GM23338 (cell line): ENCODE measurements at regions not wholly inside any gene's neighbourhood (a gene's known extent, or its start where the extent isn't known, plus 50 kb on each side); places are given as distances from the start of the nearest gene placed in this dataset.

ENCODE experiments used
- ATAC-seq: fragments of 200-7000 bp; cut with Tn5 transposase; 3 replicates; pipeline ENCODE4 v1.9.1; 2020
- DNase-seq: peaks from one replicate; pipeline ENCODE4 v3.0.0-alpha.2; 2015; ENCODE audit warnings: low spot score
- H2AFZ ChIP-seq: fragments of 200-600 bp; sonication (generic); 2 replicates; pipeline ENCODE4 v1.8.0; 2016; ENCODE audit warnings: antibody characterized with exemption, mild to moderate bottlenecking, moderate library complexity
- H3F3A ChIP-seq: fragments of 200-600 bp; sonication (generic); replicated peaks from 2 replicates; pipeline ENCODE4 v1.8.0; 2017; ENCODE audit warnings: antibody characterized with exemption, mixed run types, low read depth
- H3K27ac ChIP-seq: fragments of 200-600 bp; sonication (generic); 2 replicates; pipeline ENCODE4 v1.6.1; 2016; ENCODE audit warnings: low read depth
- H3K27me3 ChIP-seq: fragments of 200-600 bp; sonication (generic); 2 replicates; pipeline ENCODE4 v1.8.0; 2016; ENCODE audit warnings: mild to moderate bottlenecking, mixed run types, moderate library complexity; ENCODE audit not compliant: insufficient read depth
- H3K36me3 ChIP-seq: fragments of 200-600 bp; sonication (generic); 2 replicates; pipeline ENCODE4 v1.8.0; 2016; ENCODE audit warnings: mild to moderate bottlenecking; ENCODE audit not compliant: insufficient read depth
- H3K4me1 ChIP-seq: fragments of 200-600 bp; sonication (generic); 2 replicates; pipeline ENCODE4 v1.8.0; 2016; ENCODE audit warnings: mild to moderate bottlenecking, moderate library complexity; ENCODE audit not compliant: insufficient read depth
- H3K4me2 ChIP-seq: fragments of 200-600 bp; sonication (generic); 2 replicates; pipeline ENCODE4 v1.7.1; 2017; ENCODE audit warnings: mixed run types
- H3K4me3 ChIP-seq: fragments of 200-600 bp; sonication (generic); 2 replicates; pipeline ENCODE4 v1.6.1; 2016; ENCODE audit warnings: mixed run types
- H3K79me2 ChIP-seq: fragments of 200-600 bp; sonication (generic); replicated peaks from 2 replicates; pipeline ENCODE4 v1.8.0; 2017; ENCODE audit warnings: mild to moderate bottlenecking; ENCODE audit not compliant: insufficient read depth
- H3K9me2 ChIP-seq: fragments of 200-600 bp; sonication (generic); 2 replicates; pipeline ENCODE4 v1.8.0; 2017; ENCODE audit not compliant: insufficient read depth
- H4K20me1 ChIP-seq: fragments of 200-600 bp; sonication (generic); replicated peaks from 2 replicates; pipeline ENCODE4 v1.8.0; 2017; ENCODE audit warnings: mild to moderate bottlenecking; ENCODE audit not compliant: insufficient read depth
- H3K27ac Mint-ChIP-seq: 2 replicates; pipeline ENCODE4 v1.8.0; 2020; ENCODE audit warnings: inconsistent platforms, mild to moderate bottlenecking, moderate library complexity, mixed read lengths
- H3K27me3 Mint-ChIP-seq: 3 replicates; pipeline ENCODE4 v1.8.0; 2022; ENCODE audit warnings: low read depth, mild to moderate bottlenecking, moderate library complexity, mixed read lengths, inconsistent platforms; ENCODE audit not compliant: insufficient read depth, poor library complexity
- H3K36me3 Mint-ChIP-seq: 3 replicates; pipeline ENCODE4 v1.8.0; 2021; ENCODE audit warnings: low read depth, mild to moderate bottlenecking, inconsistent platforms, moderate library complexity, mixed read lengths
- H3K4me1 Mint-ChIP-seq: 3 replicates; pipeline ENCODE4 v1.8.0; 2020; ENCODE audit warnings: mild to moderate bottlenecking, inconsistent platforms, mixed read lengths
- H3K4me3 Mint-ChIP-seq: 3 replicates; pipeline ENCODE4 v1.8.0; 2021; ENCODE audit warnings: moderate library complexity, mild to moderate bottlenecking, inconsistent platforms, mixed read lengths
- H3K9me3 Mint-ChIP-seq: 3 replicates; pipeline ENCODE4 v1.8.0; 2020; ENCODE audit warnings: moderate library complexity, mild to moderate bottlenecking, inconsistent platforms, mixed read lengths
- CREB1 ChIP-seq: fragments of 250-450 bp; sonication (Bioruptor Pico); IDR thresholded peaks from 2 replicates; pipeline ENCODE4 v1.5.0; 2020; ENCODE audit warnings: low read depth, mild to moderate bottlenecking, moderate library complexity
- EZH2 ChIP-seq: fragments of 200-600 bp; sonication (generic); IDR thresholded peaks from one replicate; pipeline ENCODE4 v1.8.0; 2017; ENCODE audit warnings: antibody characterized with exemption, mild to moderate bottlenecking, low read depth; ENCODE audit not compliant: unreplicated experiment
- EZH2phosphoT487 ChIP-seq: fragments of 200-600 bp; sonication (generic); IDR thresholded peaks from one replicate; pipeline ENCODE4 v1.8.1; 2018; ENCODE audit warnings: antibody characterized with exemption; ENCODE audit not compliant: unreplicated experiment
- JUNB ChIP-seq: IDR thresholded peaks from one replicate; pipeline ENCODE4 v1.6.1; 2016; ENCODE audit warnings: antibody characterized with exemption; ENCODE audit not compliant: unreplicated experiment
- STAT1 ChIP-seq: IDR thresholded peaks from one replicate; pipeline ENCODE4 v1.6.1; 2016; ENCODE audit warnings: antibody characterized with exemption; ENCODE audit not compliant: unreplicated experiment
- ZNF331 ChIP-seq: fragments of 250-450 bp; sonication (Bioruptor Pico); IDR thresholded peaks from 2 replicates; pipeline ENCODE4 v1.5.0; 2020; ENCODE audit warnings: low read depth, mild to moderate bottlenecking, moderate library complexity
- TF ChIP-seq, protein P1 (sequence below): IDR thresholded peaks from one replicate; pipeline ENCODE4 v1.6.1; 2018; ENCODE audit warnings: antibody characterized with exemption; ENCODE audit not compliant: unreplicated experiment
- TF ChIP-seq, protein P2 (sequence below): fragments of 250-450 bp; sonication (Bioruptor Pico); IDR thresholded peaks from 2 replicates; pipeline ENCODE4 v1.5.0; 2020; ENCODE audit warnings: mild to moderate bottlenecking, moderate library complexity

GRCh38 chr10:71127773-71128172 is 84.6 kb upstream of the UNC5B start:
- Histone ChIP-seq H3K27ac (no peak overlapping the region), H3K4me3 (no peak overlapping the region), H3K4me2 (no peak overlapping the region), H2AFZ (no peak overlapping the region), H4K20me1 (no peaks in the 10 kb centered on the region), H3K27me3 (no peaks in the 10 kb centered on the region), H3K36me3 (no peaks in the 10 kb centered on the region), H3K9me2 (no peaks in the 10 kb centered on the region), H3K79me2 (no peaks in the 10 kb centered on the region), H3F3A (no peaks in the 10 kb centered on the region), H3K4me1 (no peaks in the 10 kb centered on the region)
- H3K27ac Mint-ChIP-seq = no peak overlapping the region
- no peak overlapping the region for H3K4me3 Mint-ChIP-seq
- H3K9me3 Mint-ChIP-seq = no peaks in the 10 kb centered on the region
- DNase-seq (no peak), ATAC-seq (no peak)
- H3K36me3 Mint-ChIP-seq = no peaks in the 10 kb centered on the region
- H3K27me3 Mint-ChIP-seq = no peaks in the 10 kb centered on the region
- TF ChIP-seq STAT1 = no peak
- no peak for TF ChIP-seq EZH2phosphoT487
- peaks cover 12% of the 10 kb centered on the region for H3K4me1 Mint-ChIP-seq

DNA sequence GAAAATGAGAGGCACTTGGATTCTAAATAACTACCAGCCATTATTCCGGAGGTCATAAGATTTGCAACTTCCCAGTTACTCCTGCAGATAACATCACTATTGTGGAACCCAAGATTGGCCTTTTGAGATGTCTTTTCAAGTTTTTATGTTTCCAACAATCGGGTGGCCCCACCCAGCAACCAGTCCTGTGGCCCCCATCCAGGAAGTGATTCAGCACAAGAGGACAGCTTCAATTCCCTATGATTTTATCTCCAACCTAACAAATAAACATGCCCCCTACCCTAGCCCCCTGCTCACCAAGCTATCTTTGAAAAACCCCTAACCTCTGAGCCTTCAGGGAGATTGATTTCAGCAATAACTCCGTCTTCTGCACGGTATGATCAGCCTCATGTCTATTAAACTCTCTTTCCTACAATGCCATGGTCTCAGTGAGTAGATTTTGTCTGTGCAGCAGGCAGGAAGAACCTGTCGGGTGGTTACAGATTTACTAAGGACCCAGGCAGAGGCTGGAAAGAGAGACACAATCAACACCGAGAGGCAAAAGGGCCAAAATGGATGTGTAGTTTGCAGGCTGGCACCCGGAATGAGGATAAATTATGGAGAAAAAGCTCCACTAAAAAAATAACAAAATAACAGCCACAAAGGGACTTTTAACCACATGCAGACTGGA is 83.9 kb upstream of the UNC5B start:
- Histone ChIP-seq H3K27ac (no peak overlapping the region), H3K36me3 (no peaks in the 10 kb centered on the region), H3K4me2 (no peak overlapping the region), H2AFZ (0 out of 2 replicates have a peak overlapping the region, but pooled peaks have one; percentile 76), H3K4me3 (no peak overlapping the region), H3K79me2 (no peaks in the 10 kb centered on the region), H3K9me2 (no peaks in the 10 kb centered on the region), H3F3A (no peaks in the 10 kb centered on the region), H4K20me1 (no peaks in the 10 kb centered on the region), H3K4me1 (no peaks in the 10 kb centered on the region), H3K27me3 (no peaks in the 10 kb centered on the region)
- Mint-ChIP-seq H3K4me1 (peaks cover 12% of the 10 kb centered on the region), H3K36me3 (no peaks in the 10 kb centered on the region), H3K27me3 (no peaks in the 10 kb centered on the region), H3K9me3 (no peaks in the 10 kb centered on the region), H3K4me3 (no peak overlapping the region), H3K27ac (no peak overlapping the region; the same call in 1 of the 2 replicates)
- no peak for DNase-seq
- ATAC-seq = no peak
- no peak for TF ChIP-seq CREB1 (CRISPR knock-in tag)
- TF ChIP-seq ZNF331 = no peak
- no peak for TF ChIP-seq JUNB
- no peak for TF ChIP-seq STAT1
- TF ChIP-seq, protein P1, sequence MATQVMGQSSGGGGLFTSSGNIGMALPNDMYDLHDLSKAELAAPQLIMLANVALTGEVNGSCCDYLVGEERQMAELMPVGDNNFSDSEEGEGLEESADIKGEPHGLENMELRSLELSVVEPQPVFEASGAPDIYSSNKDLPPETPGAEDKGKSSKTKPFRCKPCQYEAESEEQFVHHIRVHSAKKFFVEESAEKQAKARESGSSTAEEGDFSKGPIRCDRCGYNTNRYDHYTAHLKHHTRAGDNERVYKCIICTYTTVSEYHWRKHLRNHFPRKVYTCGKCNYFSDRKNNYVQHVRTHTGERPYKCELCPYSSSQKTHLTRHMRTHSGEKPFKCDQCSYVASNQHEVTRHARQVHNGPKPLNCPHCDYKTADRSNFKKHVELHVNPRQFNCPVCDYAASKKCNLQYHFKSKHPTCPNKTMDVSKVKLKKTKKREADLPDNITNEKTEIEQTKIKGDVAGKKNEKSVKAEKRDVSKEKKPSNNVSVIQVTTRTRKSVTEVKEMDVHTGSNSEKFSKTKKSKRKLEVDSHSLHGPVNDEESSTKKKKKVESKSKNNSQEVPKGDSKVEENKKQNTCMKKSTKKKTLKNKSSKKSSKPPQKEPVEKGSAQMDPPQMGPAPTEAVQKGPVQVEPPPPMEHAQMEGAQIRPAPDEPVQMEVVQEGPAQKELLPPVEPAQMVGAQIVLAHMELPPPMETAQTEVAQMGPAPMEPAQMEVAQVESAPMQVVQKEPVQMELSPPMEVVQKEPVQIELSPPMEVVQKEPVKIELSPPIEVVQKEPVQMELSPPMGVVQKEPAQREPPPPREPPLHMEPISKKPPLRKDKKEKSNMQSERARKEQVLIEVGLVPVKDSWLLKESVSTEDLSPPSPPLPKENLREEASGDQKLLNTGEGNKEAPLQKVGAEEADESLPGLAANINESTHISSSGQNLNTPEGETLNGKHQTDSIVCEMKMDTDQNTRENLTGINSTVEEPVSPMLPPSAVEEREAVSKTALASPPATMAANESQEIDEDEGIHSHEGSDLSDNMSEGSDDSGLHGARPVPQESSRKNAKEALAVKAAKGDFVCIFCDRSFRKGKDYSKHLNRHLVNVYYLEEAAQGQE = no peak
- no peak for TF ChIP-seq EZH2

- no peak for ATAC-seq
- no peak overlapping the region for H3K27ac Mint-ChIP-seq
- peaks cover 19% of the 10 kb centered on the region for H3K4me1 Mint-ChIP-seq
- TF ChIP-seq, protein P2, sequence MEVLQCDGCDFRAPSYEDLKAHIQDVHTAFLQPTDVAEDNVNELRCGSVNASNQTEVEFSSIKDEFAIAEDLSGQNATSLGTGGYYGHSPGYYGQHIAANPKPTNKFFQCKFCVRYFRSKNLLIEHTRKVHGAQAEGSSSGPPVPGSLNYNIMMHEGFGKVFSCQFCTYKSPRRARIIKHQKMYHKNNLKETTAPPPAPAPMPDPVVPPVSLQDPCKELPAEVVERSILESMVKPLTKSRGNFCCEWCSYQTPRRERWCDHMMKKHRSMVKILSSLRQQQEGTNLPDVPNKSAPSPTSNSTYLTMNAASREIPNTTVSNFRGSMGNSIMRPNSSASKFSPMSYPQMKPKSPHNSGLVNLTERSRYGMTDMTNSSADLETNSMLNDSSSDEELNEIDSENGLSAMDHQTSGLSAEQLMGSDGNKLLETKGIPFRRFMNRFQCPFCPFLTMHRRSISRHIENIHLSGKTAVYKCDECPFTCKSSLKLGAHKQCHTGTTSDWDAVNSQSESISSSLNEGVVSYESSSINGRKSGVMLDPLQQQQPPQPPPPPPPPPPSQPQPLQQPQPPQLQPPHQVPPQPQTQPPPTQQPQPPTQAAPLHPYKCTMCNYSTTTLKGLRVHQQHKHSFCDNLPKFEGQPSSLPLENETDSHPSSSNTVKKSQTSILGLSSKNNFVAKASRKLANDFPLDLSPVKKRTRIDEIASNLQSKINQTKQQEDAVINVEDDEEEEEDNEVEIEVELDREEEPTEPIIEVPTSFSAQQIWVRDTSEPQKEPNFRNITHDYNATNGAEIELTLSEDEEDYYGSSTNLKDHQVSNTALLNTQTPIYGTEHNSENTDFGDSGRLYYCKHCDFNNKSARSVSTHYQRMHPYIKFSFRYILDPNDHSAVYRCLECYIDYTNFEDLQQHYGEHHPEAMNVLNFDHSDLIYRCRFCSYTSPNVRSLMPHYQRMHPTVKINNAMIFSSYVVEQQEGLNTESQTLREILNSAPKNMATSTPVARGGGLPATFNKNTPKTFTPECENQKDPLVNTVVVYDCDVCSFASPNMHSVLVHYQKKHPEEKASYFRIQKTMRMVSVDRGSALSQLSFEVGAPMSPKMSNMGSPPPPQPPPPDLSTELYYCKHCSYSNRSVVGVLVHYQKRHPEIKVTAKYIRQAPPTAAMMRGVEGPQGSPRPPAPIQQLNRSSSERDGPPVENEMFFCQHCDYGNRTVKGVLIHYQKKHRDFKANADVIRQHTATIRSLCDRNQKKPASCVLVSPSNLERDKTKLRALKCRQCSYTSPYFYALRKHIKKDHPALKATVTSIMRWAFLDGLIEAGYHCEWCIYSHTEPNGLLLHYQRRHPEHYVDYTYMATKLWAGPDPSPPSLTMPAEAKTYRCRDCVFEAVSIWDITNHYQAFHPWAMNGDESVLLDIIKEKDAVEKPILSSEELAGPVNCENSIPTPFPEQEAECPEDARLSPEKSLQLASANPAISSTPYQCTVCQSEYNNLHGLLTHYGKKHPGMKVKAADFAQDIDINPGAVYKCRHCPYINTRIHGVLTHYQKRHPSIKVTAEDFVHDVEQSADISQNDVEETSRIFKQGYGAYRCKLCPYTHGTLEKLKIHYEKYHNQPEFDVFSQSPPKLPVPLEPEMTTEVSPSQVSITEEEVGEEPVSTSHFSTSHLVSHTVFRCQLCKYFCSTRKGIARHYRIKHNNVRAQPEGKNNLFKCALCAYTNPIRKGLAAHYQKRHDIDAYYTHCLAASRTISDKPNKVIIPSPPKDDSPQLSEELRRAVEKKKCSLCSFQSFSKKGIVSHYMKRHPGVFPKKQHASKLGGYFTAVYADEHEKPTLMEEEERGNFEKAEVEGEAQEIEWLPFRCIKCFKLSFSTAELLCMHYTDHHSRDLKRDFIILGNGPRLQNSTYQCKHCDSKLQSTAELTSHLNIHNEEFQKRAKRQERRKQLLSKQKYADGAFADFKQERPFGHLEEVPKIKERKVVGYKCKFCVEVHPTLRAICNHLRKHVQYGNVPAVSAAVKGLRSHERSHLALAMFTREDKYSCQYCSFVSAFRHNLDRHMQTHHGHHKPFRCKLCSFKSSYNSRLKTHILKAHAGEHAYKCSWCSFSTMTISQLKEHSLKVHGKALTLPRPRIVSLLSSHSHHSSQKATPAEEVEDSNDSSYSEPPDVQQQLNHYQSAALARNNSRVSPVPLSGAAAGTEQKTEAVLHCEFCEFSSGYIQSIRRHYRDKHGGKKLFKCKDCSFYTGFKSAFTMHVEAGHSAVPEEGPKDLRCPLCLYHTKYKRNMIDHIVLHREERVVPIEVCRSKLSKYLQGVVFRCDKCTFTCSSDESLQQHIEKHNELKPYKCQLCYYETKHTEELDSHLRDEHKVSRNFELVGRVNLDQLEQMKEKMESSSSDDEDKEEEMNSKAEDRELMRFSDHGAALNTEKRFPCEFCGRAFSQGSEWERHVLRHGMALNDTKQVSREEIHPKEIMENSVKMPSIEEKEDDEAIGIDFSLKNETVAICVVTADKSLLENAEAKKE (CRISPR knock-in tag) = no peak
Measured at GRCh38 chr10:71131096-71131495, 81.3 kb upstream of the UNC5B start.

More at GRCh38 chr10:71131096-71131495, 81.3 kb upstream of the UNC5B start:
- Histone ChIP-seq H3F3A (no peaks in the 10 kb centered on the region), H3K27ac (no peak overlapping the region), H3K36me3 (no peaks in the 10 kb centered on the region), H3K79me2 (no peaks in the 10 kb centered on the region), H3K4me2 (no peak overlapping the region), H3K9me2 (no peaks in the 10 kb centered on the region), H4K20me1 (no peaks in the 10 kb centered on the region), H3K4me3 (no peak overlapping the region), H3K4me1 (peaks cover 7% of the 10 kb centered on the region), H3K27me3 (no peaks in the 10 kb centered on the region), H2AFZ (no peak overlapping the region)
- no peak overlapping the region for H3K4me3 Mint-ChIP-seq
- H3K36me3 Mint-ChIP-seq = no peaks in the 10 kb centered on the region
- no peaks in the 10 kb centered on the region for H3K9me3 Mint-ChIP-seq
- no peaks in the 10 kb centered on the region for H3K27me3 Mint-ChIP-seq
- no peak for DNase-seq
